Keratinocyte (primary cell): ENCODE measurements at regions not wholly inside any gene's neighbourhood (a gene's known extent, or its start where the extent isn't known, plus 50 kb on each side); places are given as distances from the start of the nearest gene placed in this dataset.

Experiments
- DNase-seq: peaks from one replicate; pipeline ENCODE4 v3.0.0-alpha.2; 2011; ENCODE audit warnings: low read depth, missing footprints, low spot score
- FAIRE-seq: peaks from 2 replicates; lab custom pipeline; 2011; peaks lifted over from hg19 to GRCh38; lab: Jason Lieb, UNC
- H2AFZ ChIP-seq: 2 replicates; pipeline ENCODE4 v1.6.0; 2012; ENCODE audit warnings: low read length, control low read depth, inconsistent platforms; ENCODE audit not compliant: control insufficient read depth
- H3K27ac ChIP-seq: 2 replicates; pipeline ENCODE4 v1.5.1; 2011; ENCODE audit warnings: low read length; ENCODE audit not compliant: control insufficient read depth, insufficient read depth
- H3K27me3 ChIP-seq: 3 replicates; pipeline ENCODE4 v1.6.0; 2011; ENCODE audit warnings: low read length; ENCODE audit not compliant: control insufficient read depth, insufficient read depth; ENCODE audit errors: extremely low read depth
- H3K36me3 ChIP-seq, 2 experiments: 2 replicates in 1 of 2; 3 replicates in 1 of 2; pipeline ENCODE4 v1.5.1; 2011; ENCODE audit warnings: low read length in 2 of 2, mild to moderate bottlenecking in 1 of 2; ENCODE audit not compliant: control insufficient read depth in 2 of 2, insufficient read depth in 2 of 2; ENCODE audit errors: extremely low read depth in 1 of 2
- H3K4me1 ChIP-seq: 3 replicates; pipeline ENCODE4 v1.5.1; 2011; ENCODE audit warnings: low read length; ENCODE audit not compliant: control insufficient read depth, insufficient read depth; ENCODE audit errors: extremely low read depth
- H3K4me2 ChIP-seq: 3 replicates; pipeline ENCODE4 v1.6.0; 2011; ENCODE audit warnings: low read depth, low read length; ENCODE audit not compliant: control insufficient read depth, insufficient read depth; ENCODE audit errors: extremely low read depth
- H3K4me3 ChIP-seq, 3 experiments: fragments of 200-600 bp in 1 of 3; sonication (generic) in 1 of 3; 2 replicates in 2 of 3; 3 replicates in 1 of 3; pipeline ENCODE4 v1.5.1; 2011 to 2016; ENCODE audit warnings: low read length in 3 of 3, mild to moderate bottlenecking in 3 of 3, control low read depth in 2 of 3, inconsistent platforms in 1 of 3, low read depth in 1 of 3, mixed read lengths in 1 of 3, mixed run types in 1 of 3, moderate library complexity in 1 of 3; ENCODE audit not compliant: control insufficient read depth in 2 of 3, insufficient read depth in 2 of 3; ENCODE audit errors: extremely low read depth in 1 of 3
- H3K79me2 ChIP-seq: 2 replicates; pipeline ENCODE4 v1.6.0; 2012; ENCODE audit warnings: low read length; ENCODE audit not compliant: control insufficient read depth, insufficient read depth
- H3K9ac ChIP-seq: 3 replicates; pipeline ENCODE4 v1.6.0; 2011; ENCODE audit warnings: low read length; ENCODE audit not compliant: control insufficient read depth, insufficient read depth; ENCODE audit errors: extremely low read depth
- H3K9me1 ChIP-seq: 3 replicates; pipeline ENCODE4 v1.6.0; 2011; ENCODE audit warnings: low read length; ENCODE audit not compliant: control insufficient read depth, insufficient read depth; ENCODE audit errors: extremely low read depth
- H3K9me3 ChIP-seq: 2 replicates; pipeline ENCODE4 v1.5.1; 2012; ENCODE audit warnings: low read depth, low read length; ENCODE audit not compliant: control insufficient read depth
- H4K20me1 ChIP-seq: 3 replicates; pipeline ENCODE4 v1.6.0; 2011; ENCODE audit warnings: low read length; ENCODE audit not compliant: control insufficient read depth, insufficient read depth; ENCODE audit errors: extremely low read depth
- CTCF ChIP-seq, 3 experiments: IDR thresholded peaks in 1 of 3; conservative IDR thresholded peaks in 1 of 3; optimal IDR thresholded peaks in 1 of 3; 2 replicates in 2 of 3; 3 replicates in 1 of 3; pipeline versions ENCODE3 to v1.5.1; 2011; ENCODE audit warnings: low read length in 3 of 3, mild to moderate bottlenecking in 3 of 3, moderate library complexity in 2 of 3, control low read depth in 1 of 3, inconsistent platforms in 1 of 3; ENCODE audit not compliant: insufficient read depth in 2 of 3; ENCODE audit errors: extremely low read depth in 1 of 3
- EZH2 ChIP-seq: IDR thresholded peaks from one replicate; pipeline ENCODE4 v1.6.1; 2012; ENCODE audit warnings: inconsistent platforms, mild to moderate bottlenecking, low read length, moderate library complexity
- dilution Hi-C: fragments of 300-500 bp; cut with MboI; formaldehyde crosslinking; loops from one replicate; pipeline ENCODE4 v1.7.0; 2020; ENCODE audit warnings: low sequenced_read_pairs; ENCODE audit not compliant: extremely low pct_ligation_motif_present

- no peaks in the 10 kb centered on the region for H3K79me2 ChIP-seq
- H3K9me1 ChIP-seq, result no peaks in the 10 kb centered on the region
- no peak overlapping the region for H3K9ac ChIP-seq
- no peak overlapping the region for H3K27ac ChIP-seq
- FAIRE-seq (no peak), DNase-seq (no peak)
- H2AFZ ChIP-seq, result no peak overlapping the region
- dilution Hi-C loops, result no loop called here
- H3K4me3 ChIP-seq, result no peak overlapping the region
- H3K27me3 ChIP-seq, result no peaks in the 10 kb centered on the region
- H3K9me3 ChIP-seq, result no peaks in the 10 kb centered on the region
- H3K4me1 ChIP-seq, result peaks cover 14% of the 10 kb centered on the region
- no peaks in the 10 kb centered on the region for H3K36me3 ChIP-seq
- TF ChIP-seq EZH2, result no peak
- no peak for TF ChIP-seq CTCF (optimal IDR thresholded peaks at IDR 0.05 in 1 of 3, IDR thresholded peaks at IDR 0.05 in 1 of 3, conservative IDR thresholded peaks at IDR 0.05 in 1 of 3; ENCODE audit: extremely low read depth in 1 of 3, insufficient read depth in 2 of 3, low read length in 3 of 3)
- H4K20me1 ChIP-seq, result no peaks in the 10 kb centered on the region
- H3K4me2 ChIP-seq, result no peak overlapping the region
These were observed 561.8 kb downstream of the SOX6 start for GRCh38 chr11:15794361-15795150.

GRCh38 chr11:15795378-15795777 lies 561.0 kb downstream of the SOX6 start:
- TF ChIP-seq CTCF (optimal IDR thresholded peaks at IDR 0.05 in 1 of 3, IDR thresholded peaks at IDR 0.05 in 1 of 3, conservative IDR thresholded peaks at IDR 0.05 in 1 of 3; ENCODE audit: extremely low read depth in 1 of 3, insufficient read depth in 2 of 3, low read length in 3 of 3) (no peak), EZH2 (no peak)
- Histone ChIP-seq H3K9ac (no peak overlapping the region), H3K9me1 (no peaks in the 10 kb centered on the region), H3K27me3 (no peaks in the 10 kb centered on the region), H3K27ac (no peak overlapping the region), H4K20me1 (no peaks in the 10 kb centered on the region), H3K4me2 (no peak overlapping the region), H3K9me3 (no peaks in the 10 kb centered on the region), H3K79me2 (no peaks in the 10 kb centered on the region), H3K36me3 (no peaks in the 10 kb centered on the region), H2AFZ (no peak overlapping the region), H3K4me1 (peaks cover 21% of the 10 kb centered on the region), H3K4me3 (no peak overlapping the region)
- DNase-seq (no peak), FAIRE-seq (no peak)
- dilution Hi-C loops, result no loop called here
